DOHH2 (cell line): ENCODE measurements at regions not wholly inside any gene's neighbourhood (a gene's known extent, or its start where the extent isn't known, plus 50 kb on each side); places are given as distances from the start of the nearest gene placed in this dataset.

ENCODE experiments used
- H3F3A ChIP-seq: fragments of 200-600 bp; sonication (generic), shearing (Covaris generic); 2 replicates; pipeline ENCODE4 v1.6.0; 2016; ENCODE audit warnings: antibody characterized with exemption, mild to moderate bottlenecking; ENCODE audit not compliant: control insufficient read depth, insufficient read depth
- H3K27ac ChIP-seq: fragments of 200-600 bp; sonication (generic); 2 replicates; pipeline ENCODE4 v1.5.1; 2014; ENCODE audit warnings: low read depth, mild to moderate bottlenecking, low read length, moderate library complexity
- H3K27me3 ChIP-seq: fragments of 200-600 bp; sonication (generic); 2 replicates; pipeline ENCODE4 v1.6.1; 2014; ENCODE audit warnings: mild to moderate bottlenecking, low read length, mixed read lengths; ENCODE audit not compliant: control insufficient read depth
- H3K36me3 ChIP-seq: fragments of 200-600 bp; sonication (generic); 2 replicates; pipeline ENCODE4 v1.6.1; 2014; ENCODE audit warnings: mild to moderate bottlenecking, low read length, moderate library complexity, mixed read lengths; ENCODE audit not compliant: control insufficient read depth
- H3K4me1 ChIP-seq: fragments of 200-600 bp; sonication (generic); 2 replicates; pipeline ENCODE4 v1.6.1; 2014; ENCODE audit warnings: mild to moderate bottlenecking, low read length, mixed read lengths; ENCODE audit not compliant: control insufficient read depth
- H3K4me2 ChIP-seq: fragments of 200-600 bp; sonication (generic); 2 replicates; pipeline ENCODE4 v1.6.0; 2014; ENCODE audit warnings: mild to moderate bottlenecking, low read length, moderate library complexity
- H3K4me3 ChIP-seq: fragments of 200-600 bp; sonication (generic); 2 replicates; pipeline ENCODE4 v1.5.1; 2014; ENCODE audit warnings: mild to moderate bottlenecking, low read length, mixed read lengths
- H3K79me2 ChIP-seq: fragments of 200-600 bp; sonication (generic); 2 replicates; pipeline ENCODE4 v1.6.1; 2014; ENCODE audit warnings: mild to moderate bottlenecking, low read length, mixed read lengths; ENCODE audit not compliant: control insufficient read depth
- H3K9me2 ChIP-seq: fragments of 200-600 bp; sonication (generic); replicated peaks from 2 replicates; pipeline ENCODE4 v1.6.1; 2014; ENCODE audit warnings: mild to moderate bottlenecking, low read length, mixed read lengths; ENCODE audit not compliant: control insufficient read depth
- H3K9me3 ChIP-seq: fragments of 200-600 bp; sonication (generic); 2 replicates; pipeline ENCODE4 v1.6.1; 2014; ENCODE audit warnings: antibody characterized with exemption, low read length, mixed read lengths; ENCODE audit not compliant: control insufficient read depth, insufficient read depth
- H4K20me1 ChIP-seq: fragments of 200-600 bp; sonication (generic); 2 replicates; pipeline ENCODE4 v1.6.0; 2014; ENCODE audit warnings: low read depth, mild to moderate bottlenecking, antibody characterized with exemption, low read length, moderate library complexity; ENCODE audit not compliant: control insufficient read depth, insufficient read depth
- EZH2phosphoT487 ChIP-seq: fragments of 200-600 bp; sonication (generic); IDR thresholded peaks from 2 replicates; pipeline ENCODE4 v1.6.1; 2017; ENCODE audit warnings: borderline replicate concordance, mild to moderate bottlenecking, antibody characterized with exemption, low read length, moderate library complexity, mixed read lengths
- TF ChIP-seq, protein P1 (sequence below): fragments of 200-600 bp; sonication (generic); IDR thresholded peaks from one replicate; pipeline ENCODE4 v1.5.1; 2014; ENCODE audit warnings: antibody characterized with exemption, mild to moderate bottlenecking, low read depth, low read length; ENCODE audit not compliant: poor library complexity, severe bottlenecking

DNA sequence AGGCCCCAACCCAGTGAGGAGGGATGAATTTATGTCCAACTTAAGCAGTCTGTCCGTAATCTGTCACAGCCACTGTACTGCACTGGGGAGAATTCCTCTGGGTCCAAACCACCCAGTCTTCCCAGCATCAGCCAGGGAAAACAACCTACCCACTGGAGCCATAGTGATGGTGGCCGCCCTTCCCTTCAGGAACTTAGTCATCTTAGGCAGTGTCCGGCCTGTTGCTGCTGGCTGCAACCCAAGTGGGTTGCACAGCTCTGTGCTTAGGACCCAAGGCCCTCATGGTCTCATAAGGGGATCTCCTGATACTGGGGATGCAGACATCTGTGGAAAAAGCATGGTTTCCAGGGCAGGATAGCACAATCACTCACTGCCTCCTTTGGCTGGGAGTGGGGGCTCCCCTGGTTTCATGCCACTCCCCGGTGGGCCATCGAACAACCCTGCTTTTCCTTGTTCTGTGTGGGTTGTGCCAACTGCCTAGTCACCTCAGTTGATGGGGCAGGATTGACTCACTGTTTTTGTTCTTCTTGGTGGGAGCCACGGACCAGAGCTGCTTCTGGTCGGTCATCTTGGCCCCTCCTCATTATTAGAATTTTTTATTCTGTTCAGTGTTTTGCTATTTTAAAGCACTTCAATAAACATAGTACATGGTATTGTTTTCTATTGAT, 591.9 kb downstream of the DOK5 start:
- Histone ChIP-seq H3K4me3 (no peak overlapping the region), H3K9me2 (no peaks in the 10 kb centered on the region), H3F3A (no peaks in the 10 kb centered on the region), H3K4me1 (no peaks in the 10 kb centered on the region), H3K4me2 (no peak overlapping the region), H3K79me2 (no peaks in the 10 kb centered on the region), H4K20me1 (no peaks in the 10 kb centered on the region), H3K27ac (no peak overlapping the region), H3K27me3 (no peaks in the 10 kb centered on the region), H3K36me3 (no peaks in the 10 kb centered on the region), H3K9me3 (no peaks in the 10 kb centered on the region)
- TF ChIP-seq EZH2phosphoT487 = no peak
- TF ChIP-seq, protein P1, sequence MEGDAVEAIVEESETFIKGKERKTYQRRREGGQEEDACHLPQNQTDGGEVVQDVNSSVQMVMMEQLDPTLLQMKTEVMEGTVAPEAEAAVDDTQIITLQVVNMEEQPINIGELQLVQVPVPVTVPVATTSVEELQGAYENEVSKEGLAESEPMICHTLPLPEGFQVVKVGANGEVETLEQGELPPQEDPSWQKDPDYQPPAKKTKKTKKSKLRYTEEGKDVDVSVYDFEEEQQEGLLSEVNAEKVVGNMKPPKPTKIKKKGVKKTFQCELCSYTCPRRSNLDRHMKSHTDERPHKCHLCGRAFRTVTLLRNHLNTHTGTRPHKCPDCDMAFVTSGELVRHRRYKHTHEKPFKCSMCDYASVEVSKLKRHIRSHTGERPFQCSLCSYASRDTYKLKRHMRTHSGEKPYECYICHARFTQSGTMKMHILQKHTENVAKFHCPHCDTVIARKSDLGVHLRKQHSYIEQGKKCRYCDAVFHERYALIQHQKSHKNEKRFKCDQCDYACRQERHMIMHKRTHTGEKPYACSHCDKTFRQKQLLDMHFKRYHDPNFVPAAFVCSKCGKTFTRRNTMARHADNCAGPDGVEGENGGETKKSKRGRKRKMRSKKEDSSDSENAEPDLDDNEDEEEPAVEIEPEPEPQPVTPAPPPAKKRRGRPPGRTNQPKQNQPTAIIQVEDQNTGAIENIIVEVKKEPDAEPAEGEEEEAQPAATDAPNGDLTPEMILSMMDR = no peak

DNA sequence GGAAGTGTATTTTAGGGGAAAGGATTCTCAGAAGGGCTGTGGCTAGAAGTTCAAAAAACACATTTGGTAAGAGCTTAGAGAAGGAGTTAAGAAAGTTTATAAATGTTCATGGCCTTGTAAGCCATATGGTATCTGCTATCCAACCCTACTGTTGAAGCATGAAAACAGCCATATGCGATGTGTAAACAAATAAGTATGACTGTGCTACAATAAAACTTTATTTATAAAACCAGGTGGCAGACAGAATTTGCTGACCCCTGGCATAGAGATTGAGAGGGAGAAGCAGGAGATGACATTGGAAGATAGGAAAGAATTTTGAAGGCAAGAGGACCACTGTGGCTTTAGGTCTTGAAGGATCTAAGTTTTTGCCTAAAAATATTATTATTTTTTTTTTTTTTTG, 583.5 kb downstream of the DOK5 start:
- H3K36me3 ChIP-seq = no peaks in the 10 kb centered on the region
- no peak overlapping the region for H3K4me3 ChIP-seq
- H3K9me2 ChIP-seq = no peaks in the 10 kb centered on the region
- H3K4me2 ChIP-seq = no peak overlapping the region
- no peaks in the 10 kb centered on the region for H3F3A ChIP-seq
- TF ChIP-seq, protein P1 = no peak
- TF ChIP-seq EZH2phosphoT487 = no peak
- H3K27me3 ChIP-seq = no peaks in the 10 kb centered on the region
- no peaks in the 10 kb centered on the region for H3K4me1 ChIP-seq
- H3K9me3 ChIP-seq = no peaks in the 10 kb centered on the region
- no peak overlapping the region for H3K27ac ChIP-seq
- H4K20me1 ChIP-seq = no peaks in the 10 kb centered on the region
- H3K79me2 ChIP-seq = no peaks in the 10 kb centered on the region

DNA sequence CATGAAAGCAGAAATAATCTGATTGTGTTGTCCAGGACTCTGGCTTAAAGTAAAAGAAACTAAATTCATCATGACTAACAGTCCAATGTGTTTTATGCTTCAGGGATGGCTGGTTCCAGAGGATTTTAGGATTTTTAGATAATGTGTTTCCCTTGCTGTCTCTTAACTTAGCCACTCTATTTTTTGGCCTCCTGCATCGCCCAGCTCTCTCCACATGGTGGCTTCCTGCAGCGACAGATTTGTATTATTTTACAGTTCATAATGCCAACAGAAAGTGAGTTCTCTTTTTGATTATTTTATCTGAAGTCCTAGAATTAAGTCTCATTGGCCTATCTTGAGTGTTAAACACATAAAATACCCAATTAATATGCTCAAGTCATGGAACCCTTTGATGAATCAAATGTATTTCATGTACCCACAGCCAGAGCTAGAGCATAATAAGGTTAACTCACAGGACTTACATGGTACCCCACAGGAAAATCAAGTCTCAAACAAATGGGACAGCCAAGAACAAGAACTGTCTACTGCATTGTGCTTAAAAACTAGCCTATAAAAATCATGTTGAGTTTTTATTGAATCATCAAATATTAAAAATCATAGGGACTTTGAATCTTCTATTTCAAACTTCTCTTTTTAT, 582.5 kb downstream of the DOK5 start:
- no peaks in the 10 kb centered on the region for H3K4me1 ChIP-seq
- no peaks in the 10 kb centered on the region for H4K20me1 ChIP-seq
- H3K27ac ChIP-seq = no peak overlapping the region
- no peaks in the 10 kb centered on the region for H3K9me2 ChIP-seq
- no peaks in the 10 kb centered on the region for H3K9me3 ChIP-seq
- no peaks in the 10 kb centered on the region for H3F3A ChIP-seq
- H3K27me3 ChIP-seq = no peaks in the 10 kb centered on the region
- no peak overlapping the region for H3K4me2 ChIP-seq
- H3K4me3 ChIP-seq = no peak overlapping the region
- H3K79me2 ChIP-seq = no peaks in the 10 kb centered on the region
- H3K36me3 ChIP-seq = no peaks in the 10 kb centered on the region
- TF ChIP-seq, protein P1 = peak; percentile 40
- TF ChIP-seq EZH2phosphoT487 = no peak
